Endothelial cell of umbilical vein (primary cell): ENCODE measurements at regions not wholly inside any gene's neighbourhood (a gene's known extent, or its start where the extent isn't known, plus 50 kb on each side); places are given as distances from the start of the nearest gene placed in this dataset.

Source experiments
- BruUV-seq: library from RNA; stranded (reverse); fragments of 400-500 nt; replicated peaks from 2 replicates; lab custom pipeline; 2021; lab: Mats Ljungman, UMichigan
- CTCF ChIA-PET: fragments of 300-600, 350-600 bp; sonication (Branson Sonifier 250); formaldehyde crosslinking; loops from one replicate; lab custom pipeline; 2021; ENCODE audit warnings: antibody characterized with exemption, inconsistent platforms; lab: Charles Lee
- POLR2A ChIA-PET: fragments of 300-600, 350-600 bp; sonication (Branson Sonifier 250); formaldehyde crosslinking; loops from one replicate; lab custom pipeline; 2021; ENCODE audit warnings: antibody characterized with exemption, inconsistent platforms; lab: Charles Lee
- DNase-seq: peaks from one replicate; pipeline ENCODE4 v3.0.0-alpha.2; 2011; ENCODE audit warnings: low read depth, low spot score
- FAIRE-seq: peaks from 2 replicates; lab custom pipeline; 2011; peaks lifted over from hg19 to GRCh38; lab: Jason Lieb, UNC
- H2AFZ ChIP-seq: 2 replicates; pipeline ENCODE4 v1.6.0; 2012; ENCODE audit warnings: low read depth, low read length, control low read depth, inconsistent platforms
- H3K27ac ChIP-seq: 2 replicates; pipeline ENCODE4 v1.5.1; 2011; ENCODE audit warnings: low read depth, mild to moderate bottlenecking, control low read depth, low read length, moderate library complexity; ENCODE audit not compliant: insufficient read depth
- H3K27me3 ChIP-seq, 2 experiments: 2 replicates each; pipeline versions ENCODE4 v1.6.0 to v1.6.1; 2011; ENCODE audit warnings: low read length in 2 of 2, mixed read lengths in 1 of 2; ENCODE audit not compliant: control insufficient read depth in 2 of 2, insufficient read depth in 2 of 2
- H3K36me3 ChIP-seq, 2 experiments: 2 replicates in 1 of 2; 3 replicates in 1 of 2; pipeline ENCODE4 v1.5.1; 2011; ENCODE audit warnings: low read length in 2 of 2, mild to moderate bottlenecking in 1 of 2, moderate library complexity in 1 of 2; ENCODE audit not compliant: control insufficient read depth in 2 of 2, insufficient read depth in 2 of 2; ENCODE audit errors: extremely low read depth in 1 of 2
- H3K4me1 ChIP-seq: 3 replicates; pipeline ENCODE4 v1.5.1; 2011; ENCODE audit warnings: mild to moderate bottlenecking, low read length; ENCODE audit not compliant: control insufficient read depth, insufficient read depth; ENCODE audit errors: extremely low read depth
- H3K4me2 ChIP-seq: 2 replicates; pipeline ENCODE4 v1.6.1; 2011; ENCODE audit warnings: low read length, control low read depth, mixed read lengths; ENCODE audit not compliant: insufficient read depth
- H3K4me3 ChIP-seq, 3 experiments: fragments of 200-600 bp in 1 of 3; sonication (generic), shearing (Covaris generic) in 1 of 3; replicated peaks in 1 of 3; 2 replicates each; pipeline ENCODE4 v1.5.1; 2011 to 2016; ENCODE audit warnings: control low read depth in 3 of 3, low read length in 3 of 3, mild to moderate bottlenecking in 2 of 3, inconsistent platforms in 1 of 3, low read depth in 1 of 3, moderate library complexity in 1 of 3; ENCODE audit not compliant: insufficient read depth in 1 of 3
- H3K79me2 ChIP-seq: 2 replicates; pipeline ENCODE4 v1.6.0; 2012; ENCODE audit warnings: low read length, inconsistent platforms; ENCODE audit not compliant: control insufficient read depth, insufficient read depth
- H3K9ac ChIP-seq: replicated peaks from 2 replicates; pipeline ENCODE3; 2011; ENCODE audit warnings: low read length, control low read depth; ENCODE audit not compliant: insufficient read depth; ENCODE audit errors: extremely low read depth
- H3K9me1 ChIP-seq: replicated peaks from 3 replicates; pipeline ENCODE4 v1.6.0; 2011; ENCODE audit warnings: mild to moderate bottlenecking, low read length; ENCODE audit not compliant: control insufficient read depth, insufficient read depth; ENCODE audit errors: extremely low read depth
- H3K9me3 ChIP-seq: replicated peaks from 2 replicates; pipeline ENCODE4 v1.5.1; 2012; ENCODE audit warnings: low read length, inconsistent platforms; ENCODE audit not compliant: control insufficient read depth, insufficient read depth
- H4K20me1 ChIP-seq: replicated peaks from 2 replicates; pipeline ENCODE3; 2011; ENCODE audit warnings: mild to moderate bottlenecking, low read length; ENCODE audit not compliant: control insufficient read depth, insufficient read depth; ENCODE audit errors: extremely low read depth
- CTCF ChIP-seq, 2 donors: IDR thresholded peaks; 1 replicate in 1 of 2; 2 replicates in 1 of 2; pipeline ENCODE4 v1.5.1; 2011; ENCODE audit warnings: low read length in 2 of 2, mild to moderate bottlenecking in 2 of 2, moderate library complexity in 2 of 2, control low read depth in 1 of 2, inconsistent platforms in 1 of 2, low read depth in 1 of 2; ENCODE audit not compliant: insufficient read depth in 1 of 2; ENCODE audit errors: extremely low read depth in 1 of 2
- EZH2 ChIP-seq: IDR thresholded peaks from 2 replicates; pipeline ENCODE4 v1.6.1; 2012; ENCODE audit warnings: borderline replicate concordance, low read depth, mild to moderate bottlenecking, moderate library complexity, low read length, inconsistent platforms; ENCODE audit not compliant: severe bottlenecking
- FOS ChIP-seq: IDR thresholded peaks from 2 replicates; pipeline ENCODE4 v1.6.1; 2011; ENCODE audit warnings: mild to moderate bottlenecking, low read length, moderate library complexity, borderline replicate concordance; ENCODE audit not compliant: insufficient read depth
- GATA2 ChIP-seq: IDR thresholded peaks from 2 replicates; pipeline ENCODE4 v1.7.0; 2011; ENCODE audit warnings: low read depth, mild to moderate bottlenecking, moderate library complexity, mixed read lengths, low read length; ENCODE audit not compliant: insufficient read length, insufficient read depth
- JUN ChIP-seq: IDR thresholded peaks from 2 replicates; pipeline ENCODE4 v1.6.1; 2011; ENCODE audit warnings: borderline replicate concordance, low read depth; ENCODE audit not compliant: insufficient read length, insufficient read depth
- MYC ChIP-seq: IDR thresholded peaks from one replicate; pipeline ENCODE4 v1.6.1; 2011; ENCODE audit warnings: mild to moderate bottlenecking, low read depth, low read length
- POLR2A ChIP-seq: IDR thresholded peaks from 2 replicates; pipeline ENCODE4 v1.6.1; 2012; ENCODE audit warnings: low read depth, mild to moderate bottlenecking, control low read depth, low read length
- POLR2AphosphoS5 ChIP-seq: IDR thresholded peaks from 2 replicates; pipeline ENCODE4 v1.6.1; 2012; ENCODE audit warnings: low read depth, mild to moderate bottlenecking, control low read depth, low read length, moderate library complexity; ENCODE audit not compliant: insufficient read depth
- dilution Hi-C: fragments of 300-500 bp; cut with MboI; formaldehyde crosslinking; loops from one replicate; pipeline ENCODE4 v1.15.0; 2019; ENCODE audit warnings: low sequenced_read_pairs; ENCODE audit not compliant: extremely low pct_ligation_motif_present
- intact Hi-C: fragments of 100-400 bp; cut with micrococcal nuclease; formaldehyde crosslinking; loops from one replicate; pipeline ENCODE4 v1.10.0; 2022
- TF ChIP-seq, protein P1 (sequence below): IDR thresholded peaks from 2 replicates; pipeline ENCODE4 v1.6.1; 2011; ENCODE audit not compliant: insufficient read depth, insufficient read length

DNA sequence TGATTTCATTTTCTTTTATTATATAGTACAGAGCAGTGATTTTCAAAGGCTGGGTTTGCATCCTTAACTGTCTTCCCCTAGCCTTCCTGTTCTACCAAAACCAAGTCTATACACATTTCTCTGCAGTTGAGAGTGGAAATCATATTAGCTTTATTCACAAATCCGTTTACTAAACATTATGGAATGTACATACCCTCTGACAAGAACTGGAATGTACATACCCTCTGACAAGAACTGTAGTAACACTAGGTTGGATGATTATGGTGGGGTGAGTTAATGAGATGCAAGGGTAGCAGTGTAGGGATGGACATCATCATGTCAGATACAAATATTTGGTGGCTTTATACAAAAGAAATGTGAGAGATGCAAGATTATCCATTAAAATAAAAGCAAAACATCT, 154.8 kb downstream of the CYB561 start:
- Histone ChIP-seq H3K9ac (no peak overlapping the region), H3K4me1 (peaks cover 30% of the 10 kb centered on the region), H3K4me3 (no peak overlapping the region), H3K27me3 (no peaks in the 10 kb centered on the region), H3K36me3 (no peaks in the 10 kb centered on the region), H2AFZ (no peak overlapping the region), H3K4me2 (no peak overlapping the region), H3K79me2 (no peaks in the 10 kb centered on the region), H3K9me3 (peaks cover 2% of the 10 kb centered on the region), H4K20me1 (no peaks in the 10 kb centered on the region), H3K27ac (no peak overlapping the region), H3K9me1 (peaks cover 3% of the 10 kb centered on the region)
- no TSS peak for BruUV-seq
- DNase-seq: no peak
- no peak for FAIRE-seq
- CTCF ChIA-PET: interaction anchor here (1.8 kb wide), 1 partner anchor 11 kb away, joined by 10 read pairs; no protein-coding TSS in a partner anchor
- POLR2A ChIA-PET: no interaction called here
- dilution Hi-C loops: no loop called here
- TF ChIP-seq JUN: no peak
- TF ChIP-seq, protein P1, sequence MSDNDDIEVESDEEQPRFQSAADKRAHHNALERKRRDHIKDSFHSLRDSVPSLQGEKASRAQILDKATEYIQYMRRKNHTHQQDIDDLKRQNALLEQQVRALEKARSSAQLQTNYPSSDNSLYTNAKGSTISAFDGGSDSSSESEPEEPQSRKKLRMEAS: no peak
- TF ChIP-seq GATA2: no peak
- no peak for TF ChIP-seq POLR2A
- no peak for TF ChIP-seq EZH2
- TF ChIP-seq POLR2AphosphoS5: no peak
- TF ChIP-seq CTCF (IDR thresholded peaks at IDR 0.05; ENCODE audit: extremely low read depth in 1 of 2, insufficient read depth in 1 of 2, low read depth in 1 of 2, low read length in 2 of 2): no peak
- no peak for TF ChIP-seq MYC
- no peak for TF ChIP-seq FOS
- intact Hi-C loops: no loop called here
